Thoracic aorta (tissue), 2 donors: ENCODE measurements at regions not wholly inside any gene's neighbourhood (a gene's known extent, or its start where the extent isn't known, plus 50 kb on each side); places are given as distances from the start of the nearest gene placed in this dataset.
"Not testable (repeated sequence)": the region's sequence is repeated elsewhere in the genome, so short reads cannot be mapped to it uniquely, and the experiment has no call there.

Experiments used
- ATAC-seq: fragments of 150-250 bp; one replicate; pipeline ENCODE4 v1.8.0; 2017; ENCODE audit warnings: low read depth; ENCODE audit not compliant: insufficient number of reproducible peaks, low FRiP score
- DNase-seq: peaks from one replicate; pipeline ENCODE4 v3.0.0-alpha.2; 2020; ENCODE audit warnings: low spot score
- H3K27ac ChIP-seq, 2 donors: fragments of 200-600 bp; sonication (generic); 1 replicate in 1 of 2; 2 replicates in 1 of 2; pipeline ENCODE4 v1.5.1; 2016; ENCODE audit warnings: mild to moderate bottlenecking in 2 of 2, moderate library complexity in 2 of 2
- H3K27me3 ChIP-seq: fragments of 200-600 bp; sonication (generic); replicated peaks from 2 replicates; pipeline ENCODE4 v1.6.0; 2016; ENCODE audit warnings: mild to moderate bottlenecking; ENCODE audit not compliant: insufficient read depth
- H3K36me3 ChIP-seq: fragments of 200-600 bp; sonication (generic); one replicate; pipeline ENCODE4 v1.5.1; 2016
- H3K4me1 ChIP-seq, 2 donors: fragments of 200-600 bp; sonication (generic); 1 replicate in 1 of 2; 2 replicates in 1 of 2; pipeline versions ENCODE4 v1.5.1 to v1.6.0; 2016; ENCODE audit warnings: low read depth in 2 of 2, mild to moderate bottlenecking in 1 of 2; ENCODE audit not compliant: control insufficient read depth in 1 of 2
- H3K4me3 ChIP-seq: fragments of 200-600 bp; sonication (generic); 2 replicates; pipeline ENCODE4 v1.5.1; 2016; ENCODE audit warnings: mild to moderate bottlenecking
- H3K9me3 ChIP-seq: fragments of 200-600 bp; sonication (generic); 2 replicates; pipeline ENCODE4 v1.5.1; 2016
- CTCF ChIP-seq: fragments of 200-600 bp; sonication (generic); IDR thresholded peaks from one replicate; pipeline ENCODE4 v1.5.1; 2019; ENCODE audit warnings: antibody characterized with exemption

- DNase-seq (no peak), ATAC-seq (no peak)
- TF ChIP-seq CTCF = no peak
- H3K4me3 ChIP-seq = no peak overlapping the region
- H3K4me1 ChIP-seq = peaks cover 0 to 6% of the 10 kb centered on the region in 2 donors
- no peaks in the 10 kb centered on the region for H3K9me3 ChIP-seq
- no peaks in the 10 kb centered on the region for H3K36me3 ChIP-seq
- no peaks in the 10 kb centered on the region for H3K27me3 ChIP-seq
- H3K27ac ChIP-seq = no peak overlapping the region
Measured at GRCh38 chr5:17077440-17078233, 139.8 kb upstream of the BASP1 start.

GRCh38 chr5:17079562-17079961, 137.9 kb upstream of the BASP1 start:
- TF ChIP-seq CTCF = no peak
- no peak for ATAC-seq
- Histone ChIP-seq H3K27ac (no peak overlapping the region), H3K27me3 (no peaks in the 10 kb centered on the region), H3K4me1 (peaks cover 0 to 6% of the 10 kb centered on the region in 2 donors), H3K4me3 (no peak overlapping the region), H3K9me3 (no peaks in the 10 kb centered on the region), H3K36me3 (no peaks in the 10 kb centered on the region)
- no peak for DNase-seq

- TF ChIP-seq CTCF = no peak
- Histone ChIP-seq H3K9me3 (no peaks in the 10 kb centered on the region), H3K36me3 (no peaks in the 10 kb centered on the region), H3K27ac (no peak overlapping the region), H3K4me3 (no peak overlapping the region), H3K4me1 (peaks cover 0 to 1% of the 10 kb centered on the region in 2 donors), H3K27me3 (no peaks in the 10 kb centered on the region)
- ATAC-seq = no peak
- DNase-seq = no peak
Measured at GRCh38 chr5:17080361-17080760, 137.1 kb upstream of the BASP1 start.

- ATAC-seq (no peak), DNase-seq (no peak)
- H3K36me3 ChIP-seq = no peaks in the 10 kb centered on the region
- H3K27ac ChIP-seq = no peak overlapping the region
- no peaks in the 10 kb centered on the region for H3K27me3 ChIP-seq
- no peaks in the 10 kb centered on the region for H3K4me1 ChIP-seq
- TF ChIP-seq CTCF = no peak
- H3K4me3 ChIP-seq = no peak overlapping the region
- H3K9me3 ChIP-seq = no peaks in the 10 kb centered on the region
Measured at GRCh38 chr5:17081142-17081541, 136.3 kb upstream of the BASP1 start.

- H3K36me3 ChIP-seq, H3K9me3 ChIP-seq, ATAC-seq, H3K27ac ChIP-seq, H3K27me3 ChIP-seq, H3K4me3 ChIP-seq, DNase-seq, H3K4me1 ChIP-seq: not testable (repeated sequence)
Measured at GRCh38 chr5:17083276-17083675, 134.2 kb upstream of the BASP1 start.

GRCh38 chr5:17087035-17087434, 130.4 kb upstream of the BASP1 start:
- Histone ChIP-seq H3K4me3 (no peak overlapping the region), H3K36me3 (no peaks in the 10 kb centered on the region), H3K9me3 (no peaks in the 10 kb centered on the region), H3K27ac (no peak overlapping the region), H3K27me3 (no peaks in the 10 kb centered on the region), H3K4me1 (no peaks in the 10 kb centered on the region)
- ATAC-seq = no peak
- DNase-seq = no peak
- no peak for TF ChIP-seq CTCF
